Posterior cingulate gyrus (tissue), 11 donors: ENCODE measurements at regions not wholly inside any gene's neighbourhood (a gene's known extent, or its start where the extent isn't known, plus 50 kb on each side); places are given as distances from the start of the nearest gene placed in this dataset.
"Not testable (repeated sequence)": the region's sequence is repeated elsewhere in the genome, so short reads cannot be mapped to it uniquely, and the experiment has no call there.

Experiments
- DNase-seq, 10 donors: peaks; one replicate each; pipeline versions ENCODE4 v3.0.0 to v3.0.0-alpha.2; 2020 to 2021; ENCODE audit warnings: mixed read lengths in 3 of 10
- intact Hi-C: fragments of 100-400 bp; cut with DNase I; formaldehyde crosslinking; loops from one replicate; pipeline ENCODE4 v1.15.1; 2023

GRCh38 chr20:22529150-22530019, 55.0 kb downstream of the FOXA2 start:
- intact Hi-C loops: no loop called here
- no peak for DNase-seq

- intact Hi-C loops: no loop called here
- no peak for DNase-seq
These were observed 57.8 kb downstream of the FOXA2 start for GRCh38 chr20:22526512-22527012.

- DNase-seq: no peak
- intact Hi-C loops: no loop called here
These were observed 58.6 kb downstream of the FOXA2 start for GRCh38 chr20:22525821-22526220.

GRCh38 chr20:22525069-22525820, 59.1 kb downstream of the FOXA2 start:
- DNase-seq: no peak
- intact Hi-C loops: no loop called here

GRCh38 chr20:22524393-22525015, 59.9 kb downstream of the FOXA2 start:
- no peak for DNase-seq
- intact Hi-C loops: no loop called here

GRCh38 chr20:22523499-22524392, 60.6 kb downstream of the FOXA2 start:
- intact Hi-C loops: no loop called here
- no peak for DNase-seq

GRCh38 chr20:22523128-22523498, 61.3 kb downstream of the FOXA2 start:
- intact Hi-C loops: no loop called here
- DNase-seq: no peak

- intact Hi-C loops: no loop called here
- DNase-seq: no peak
These were observed 61.7 kb downstream of the FOXA2 start for GRCh38 chr20:22522701-22523100.

GRCh38 chr20:22521940-22522339, 62.4 kb downstream of the FOXA2 start:
- DNase-seq: peak in 1 of 10 donors; percentile 51
- intact Hi-C loops: not testable (repeated sequence)

GRCh38 chr20:22520381-22520780, 64.0 kb downstream of the FOXA2 start:
- intact Hi-C loops: no loop called here
- DNase-seq: no peak

- intact Hi-C loops: no loop called here
These were observed 69.1 kb downstream of the FOXA2 start for GRCh38 chr20:22515264-22515663.

GRCh38 chr20:22513574-22513973, 70.8 kb downstream of the FOXA2 start:
- DNase-seq: no peak
- intact Hi-C loops: no loop called here

More at GRCh38 chr20:22515264-22515663, 69.1 kb downstream of the FOXA2 start:
- DNase-seq: peak in 1 of 10 donors; percentile 56

- intact Hi-C loops: no loop called here
- no peak for DNase-seq
These were observed 71.4 kb downstream of the FOXA2 start for GRCh38 chr20:22512911-22513489.

- no peak for DNase-seq
- intact Hi-C loops: no loop called here
These were observed 72.1 kb downstream of the FOXA2 start for GRCh38 chr20:22511943-22512910.

- no peak for DNase-seq
- intact Hi-C loops: no loop called here
These were observed 74.6 kb downstream of the FOXA2 start for GRCh38 chr20:22509843-22510147.

- intact Hi-C loops: no loop called here
- no peak for DNase-seq
These were observed 75.1 kb downstream of the FOXA2 start for GRCh38 chr20:22509090-22509842.

- intact Hi-C loops: no loop called here
- no peak for DNase-seq
These were observed 75.9 kb downstream of the FOXA2 start for GRCh38 chr20:22508426-22508825.
